GM12873 (cell line): ENCODE measurements at regions not wholly inside any gene's neighbourhood (a gene's known extent, or its start where the extent isn't known, plus 50 kb on each side); places are given as distances from the start of the nearest gene placed in this dataset.

Source experiments
- CTCF ChIP-seq: IDR thresholded peaks from 2 replicates; pipeline ENCODE4 v1.5.1; 2012; ENCODE audit warnings: low read depth, mild to moderate bottlenecking, moderate library complexity, low read length, control low read depth; ENCODE audit not compliant: insufficient read depth; ENCODE audit errors: missing control alignments

- TF ChIP-seq CTCF = no peak
These were observed 168.5 kb downstream of the CYB561 start for GRCh38 chr17:63277629-63278028.

GRCh38 chr17:63278728-63279442, 167.2 kb downstream of the CYB561 start:
- no peak for TF ChIP-seq CTCF

- TF ChIP-seq CTCF = no peak
These were observed 166.4 kb downstream of the CYB561 start for GRCh38 chr17:63279498-63280230.

GRCh38 chr17:63282455-63282854, 163.7 kb downstream of the CYB561 start:
- TF ChIP-seq CTCF = no peak

- no peak for TF ChIP-seq CTCF
These were observed 160.6 kb downstream of the CYB561 start for GRCh38 chr17:63285551-63285950.

GRCh38 chr17:63286254-63286653, 159.9 kb downstream of the CYB561 start:
- no peak for TF ChIP-seq CTCF

- no peak for TF ChIP-seq CTCF
These were observed 156.2 kb downstream of the CYB561 start for GRCh38 chr17:63289931-63290330.
